Ramos (cell line): ENCODE measurements at regions not wholly inside any gene's neighbourhood (a gene's known extent, or its start where the extent isn't known, plus 50 kb on each side); places are given as distances from the start of the nearest gene placed in this dataset.

Source experiments
- in situ Hi-C: fragments of 300-500 bp; cut with MboI; formaldehyde crosslinking; loops from one replicate; pipeline ENCODE4 v1.14.3; 2022; ENCODE audit warnings: low sequenced_read_pairs; ENCODE audit not compliant: unreplicated experiment

- in situ Hi-C loops, result no loop called here
These were observed 1472.8 kb downstream of the AACS start for GRCh38 chr12:126537961-126538530.

DNA sequence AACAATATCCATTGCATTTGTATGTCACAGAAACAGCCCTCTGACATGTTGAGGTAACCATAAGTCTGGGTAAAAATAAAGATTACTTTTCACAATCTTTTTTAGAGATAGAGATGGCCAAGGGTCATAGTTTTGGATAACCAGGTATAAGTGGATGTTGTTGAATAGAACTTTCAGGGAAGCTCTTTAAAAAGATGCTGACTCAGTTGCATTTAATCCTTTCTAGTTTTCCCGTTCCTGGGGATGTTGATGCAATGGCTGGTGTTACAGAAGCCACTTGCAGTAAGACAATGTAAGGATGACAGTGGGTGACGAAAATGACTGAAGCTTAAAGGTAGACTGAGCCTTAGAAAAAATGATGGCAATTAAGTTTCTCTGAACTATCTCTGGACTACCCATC is 1473.7 kb downstream of the AACS start:
- in situ Hi-C loops, result no loop called here

- in situ Hi-C loops, result no loop called here
These were observed 1480.2 kb downstream of the AACS start for GRCh38 chr12:126545411-126545810.

DNA sequence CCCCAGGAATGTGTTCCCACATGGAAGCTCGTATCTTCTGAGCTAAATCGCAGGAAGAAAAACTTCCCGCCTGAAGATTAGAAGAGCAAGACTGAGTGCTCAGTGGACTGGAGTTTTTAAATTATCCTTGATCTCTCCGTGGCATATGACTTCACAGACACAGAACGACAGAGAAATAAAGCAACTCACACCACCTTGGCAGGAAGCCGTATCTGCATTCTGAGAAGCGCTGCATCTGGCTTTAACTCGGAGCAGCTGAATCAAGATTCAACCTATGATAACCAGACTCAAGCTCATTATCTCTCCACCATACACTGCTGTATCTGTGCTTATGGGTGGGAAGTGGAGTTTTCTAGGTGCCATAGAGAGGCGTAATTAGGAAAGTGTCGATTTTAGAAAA is 1482.7 kb downstream of the AACS start:
- in situ Hi-C loops, result no loop called here

GRCh38 chr12:126551869-126552268 is 1486.6 kb downstream of the AACS start:
- in situ Hi-C loops, result no loop called here

- in situ Hi-C loops, result no loop called here
These were observed 1489.4 kb downstream of the AACS start for GRCh38 chr12:126554625-126555024.

GRCh38 chr12:126557659-126558058 is 1492.4 kb downstream of the AACS start:
- in situ Hi-C loops, result no loop called here

GRCh38 chr12:126558219-126558618 is 1493.0 kb downstream of the AACS start:
- in situ Hi-C loops, result no loop called here

- in situ Hi-C loops, result no loop called here
These were observed 1493.6 kb downstream of the AACS start for GRCh38 chr12:126558810-126559209.

DNA sequence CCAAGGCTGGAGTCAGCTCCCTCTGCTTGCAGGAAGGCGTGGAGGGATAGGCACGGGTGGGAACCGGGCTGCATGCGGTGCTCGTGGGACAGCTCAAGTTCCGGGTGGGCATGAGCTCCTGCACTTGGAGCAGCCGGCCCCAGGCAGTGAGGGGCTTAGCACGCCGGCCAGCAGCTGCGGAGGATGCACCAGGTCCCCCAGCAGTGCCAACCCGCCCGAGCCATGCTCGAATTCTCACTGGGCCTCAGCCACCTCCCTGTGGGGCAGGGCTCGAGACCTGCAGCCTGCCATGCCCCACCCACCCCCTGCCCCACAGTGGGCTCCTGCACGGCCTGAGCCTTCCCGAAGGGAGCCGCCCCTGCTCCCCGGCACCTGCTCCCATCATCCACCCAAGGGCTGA is 1501.8 kb downstream of the AACS start:
- in situ Hi-C loops, result no loop called here

GRCh38 chr12:126569706-126570105 is 1504.5 kb downstream of the AACS start:
- in situ Hi-C loops, result no loop called here

DNA sequence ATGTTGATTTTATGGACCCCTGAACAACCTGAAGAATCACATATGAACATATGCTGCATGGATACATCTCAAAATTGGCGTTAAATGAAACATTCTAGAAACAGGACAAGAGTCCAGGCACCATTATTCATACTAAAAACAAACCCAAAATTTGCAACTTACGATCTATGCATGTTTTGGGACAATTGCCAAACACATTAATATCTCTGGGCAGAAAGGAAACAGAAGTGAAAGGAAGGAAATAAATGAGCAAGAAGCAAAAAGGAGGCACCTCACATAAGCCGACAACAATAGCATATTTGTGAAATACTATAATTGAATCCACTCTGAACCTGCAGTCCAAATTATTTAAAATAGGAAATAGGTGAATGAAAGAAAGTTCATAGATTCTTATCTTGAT is 1505.3 kb downstream of the AACS start:
- in situ Hi-C loops, result no loop called here

DNA sequence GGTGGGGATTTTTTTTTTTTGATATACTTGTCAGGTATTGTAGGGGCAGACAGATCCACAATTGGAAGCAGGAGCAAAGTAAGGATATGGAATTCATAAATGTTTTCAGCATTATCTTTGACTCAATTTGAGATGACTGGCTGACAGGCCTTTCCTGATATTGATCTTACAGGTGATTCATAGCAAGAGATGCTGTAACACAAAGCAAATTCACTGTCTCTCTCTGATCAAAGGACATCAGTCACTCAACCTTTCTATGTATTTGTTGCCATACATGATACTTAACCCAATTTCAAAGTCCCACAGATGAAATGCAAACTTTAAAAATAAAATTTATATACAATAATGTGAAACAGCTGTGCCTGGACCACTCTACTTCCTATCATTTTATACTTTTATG is 1506.9 kb downstream of the AACS start:
- in situ Hi-C loops, result no loop called here

GRCh38 chr12:126581655-126582054 is 1516.4 kb downstream of the AACS start:
- in situ Hi-C loops, result no loop called here

GRCh38 chr12:126582231-126582630 is 1517.0 kb downstream of the AACS start:
- in situ Hi-C loops, result no loop called here

DNA sequence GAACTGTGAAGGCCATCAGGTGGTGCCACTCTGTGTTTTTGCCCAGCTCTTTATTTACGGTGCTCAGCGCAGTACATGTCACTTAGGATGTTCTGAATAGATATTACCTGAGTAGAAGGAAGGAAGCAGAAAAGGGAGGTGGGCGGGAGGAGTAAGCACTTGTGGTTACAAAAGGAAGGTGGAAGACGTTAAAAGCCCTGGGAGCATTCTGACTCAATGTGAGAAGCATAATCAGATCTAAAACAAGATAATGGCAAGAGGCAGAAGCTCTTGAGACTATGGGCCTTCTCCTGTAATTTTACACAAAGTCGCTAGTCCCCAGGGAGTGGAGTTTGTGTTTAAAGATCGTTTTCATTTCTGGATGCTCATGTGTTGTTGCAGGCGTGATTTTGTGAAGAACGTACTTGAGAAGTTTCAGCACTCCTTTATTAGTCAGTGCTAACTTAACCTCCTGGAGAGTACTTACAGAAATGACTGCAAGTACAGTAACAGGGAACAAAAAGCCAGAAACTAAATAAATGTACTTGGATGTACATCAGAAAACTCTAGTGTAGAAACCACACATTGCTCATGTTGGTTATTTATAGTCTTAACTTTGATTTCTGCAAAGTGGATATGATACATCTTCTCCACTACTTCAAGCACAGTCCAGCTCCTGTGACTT is 1523.5 kb downstream of the AACS start:
- in situ Hi-C loops, result no loop called here

GRCh38 chr12:126591533-126591932 is 1526.3 kb downstream of the AACS start:
- in situ Hi-C loops, result no loop called here

- in situ Hi-C loops, result no loop called here
These were observed 1536.2 kb downstream of the AACS start for GRCh38 chr12:126601184-126602170.

- in situ Hi-C loops, result no loop called here
These were observed 1537.4 kb downstream of the AACS start for GRCh38 chr12:126602612-126603011.

GRCh38 chr12:126607157-126607556 is 1541.9 kb downstream of the AACS start:
- in situ Hi-C loops, result no loop called here

DNA sequence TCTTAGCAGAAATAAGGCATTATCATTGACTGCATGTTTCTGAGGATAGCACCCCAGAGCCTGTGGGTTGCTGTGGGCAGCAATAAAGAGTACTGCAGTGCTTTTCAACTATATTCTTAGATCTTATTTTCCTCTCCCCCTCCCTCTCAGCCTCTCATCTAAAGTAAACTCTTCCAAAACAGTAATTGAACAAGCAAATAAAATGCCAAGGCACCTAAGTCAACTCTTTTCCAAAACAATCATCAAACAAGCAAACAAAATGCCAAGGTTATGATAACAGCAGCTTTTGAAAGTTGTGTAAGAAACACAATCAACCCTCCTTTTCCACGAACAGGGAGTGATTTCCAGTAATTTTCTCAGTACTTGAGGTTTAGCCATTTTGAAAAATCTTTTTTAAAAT is 1542.6 kb downstream of the AACS start:
- in situ Hi-C loops, result no loop called here
